ENCODE measurements at regions not wholly inside any gene's neighbourhood (a gene's known extent, or its start where the extent isn't known, plus 50 kb on each side); places are given as distances from the start of the nearest gene placed in this dataset.

DNA sequence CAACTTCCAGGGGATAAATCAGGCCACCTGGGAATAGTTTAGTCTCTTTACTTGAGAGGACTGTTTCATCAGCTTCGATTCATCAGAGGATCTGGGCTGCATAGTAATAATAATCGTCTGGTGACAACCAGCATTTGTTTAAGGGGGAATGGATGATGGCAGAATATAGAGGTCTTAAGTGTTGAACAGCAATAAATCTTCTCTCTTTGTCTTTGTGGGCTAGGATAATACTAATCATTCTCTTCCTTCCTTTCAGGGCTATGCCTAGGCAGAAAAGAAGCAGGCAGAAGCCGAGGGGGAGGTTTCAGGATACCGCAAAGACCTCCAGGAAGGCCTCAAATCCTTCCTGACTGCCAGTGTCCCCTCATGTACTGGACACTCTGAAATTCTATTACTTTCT, 150.4 kb upstream of the GAREM1 start:
- no peak for DNase-seq

DNA sequence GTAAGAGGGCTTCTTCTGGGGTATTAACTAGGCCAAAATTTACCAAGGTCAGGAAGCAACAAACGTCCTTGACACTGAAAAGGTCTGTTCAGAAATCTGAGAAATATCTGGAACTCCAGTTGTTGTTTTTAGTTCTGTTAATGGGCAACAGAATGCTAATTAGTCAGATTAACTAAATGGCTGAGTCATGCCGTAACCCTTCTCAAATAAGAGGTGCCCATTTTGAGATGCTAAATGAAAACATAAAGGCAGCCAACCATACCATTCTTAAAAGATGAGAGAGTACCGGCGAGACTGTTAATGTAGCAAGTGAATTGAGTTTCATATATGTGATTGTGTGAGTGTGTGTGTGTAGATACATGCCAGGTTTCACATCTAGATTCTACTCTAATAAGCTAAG, 147.9 kb upstream of the GAREM1 start:
- DNase-seq: no peak

DNA sequence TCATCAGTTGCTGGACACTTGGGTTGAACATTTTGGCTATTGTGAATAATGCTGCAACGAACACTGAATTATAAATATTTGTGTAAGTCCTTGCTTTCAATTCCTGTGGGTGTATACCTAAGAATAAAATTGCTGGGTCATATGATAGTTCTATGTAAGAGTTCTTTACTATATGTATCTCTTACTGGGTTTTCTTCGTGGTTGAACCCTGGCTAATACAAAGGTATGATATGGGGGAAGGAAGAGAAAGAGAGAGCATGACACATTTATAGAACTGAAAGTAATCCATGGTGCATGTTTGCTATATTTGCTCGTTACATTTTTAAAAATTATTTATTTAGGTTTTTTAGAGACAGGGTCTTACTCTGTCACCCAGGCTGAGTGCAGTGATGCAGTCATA, 143.1 kb upstream of the GAREM1 start:
- no peak for DNase-seq

DNA sequence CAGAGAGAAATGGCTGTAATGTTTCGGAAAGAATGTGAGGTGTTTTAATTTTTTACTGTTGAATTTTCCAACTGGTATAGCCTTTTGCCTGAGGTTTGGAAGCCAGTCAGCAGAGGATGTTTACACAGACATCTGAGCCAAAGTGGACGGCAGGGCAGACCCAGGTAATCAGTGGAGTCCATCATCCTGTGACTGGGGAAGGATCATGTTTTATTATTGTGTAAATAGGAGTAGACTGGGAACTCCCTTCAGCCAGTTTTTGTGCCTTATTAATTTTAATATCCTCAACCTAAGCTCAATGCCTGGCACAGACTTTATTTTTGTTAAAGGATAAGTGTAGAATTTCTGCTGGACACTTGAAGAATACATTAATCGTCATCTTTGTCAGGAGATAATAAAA, 142.0 kb upstream of the GAREM1 start:
- no peak for DNase-seq

DNA sequence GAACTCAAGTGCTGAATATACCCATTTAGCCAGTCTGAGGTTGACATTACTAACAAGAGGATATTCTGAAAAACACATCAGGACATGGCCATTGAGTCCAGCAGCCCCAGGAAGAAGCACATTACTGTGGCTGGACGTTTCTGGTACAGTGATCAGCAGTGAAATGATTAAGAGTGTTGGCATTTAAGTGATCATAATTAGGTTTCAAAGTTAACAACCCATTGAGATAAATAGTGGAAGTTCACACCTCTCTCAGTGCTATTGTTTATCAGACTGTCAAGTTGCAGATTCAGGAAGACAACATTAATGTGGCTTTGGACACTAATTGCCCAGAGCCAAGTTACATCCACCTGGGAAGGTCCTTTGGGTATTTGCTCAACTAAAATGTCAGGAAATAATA, 139.5 kb upstream of the GAREM1 start:
- DNase-seq: no peak

DNA sequence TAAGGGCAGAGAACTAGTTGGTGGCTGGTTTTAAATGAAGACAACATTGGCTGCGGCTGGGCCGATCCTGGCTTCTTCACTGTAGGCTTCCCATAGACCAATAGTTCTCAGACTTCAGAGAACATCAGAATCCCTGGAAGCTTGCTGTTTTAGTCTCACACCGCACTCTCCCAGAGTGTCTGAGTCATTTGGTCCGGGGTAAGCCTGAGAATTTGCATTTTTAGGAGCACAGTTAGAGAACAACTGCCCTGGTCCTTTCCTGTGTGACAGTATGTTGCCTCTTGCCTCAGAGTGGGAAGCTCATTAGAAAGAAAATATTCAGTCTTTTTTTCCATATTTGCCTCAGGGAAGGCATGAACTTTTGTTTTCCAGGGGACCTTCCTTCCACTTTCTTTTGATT, 137.1 kb upstream of the GAREM1 start:
- no peak for DNase-seq

DNA sequence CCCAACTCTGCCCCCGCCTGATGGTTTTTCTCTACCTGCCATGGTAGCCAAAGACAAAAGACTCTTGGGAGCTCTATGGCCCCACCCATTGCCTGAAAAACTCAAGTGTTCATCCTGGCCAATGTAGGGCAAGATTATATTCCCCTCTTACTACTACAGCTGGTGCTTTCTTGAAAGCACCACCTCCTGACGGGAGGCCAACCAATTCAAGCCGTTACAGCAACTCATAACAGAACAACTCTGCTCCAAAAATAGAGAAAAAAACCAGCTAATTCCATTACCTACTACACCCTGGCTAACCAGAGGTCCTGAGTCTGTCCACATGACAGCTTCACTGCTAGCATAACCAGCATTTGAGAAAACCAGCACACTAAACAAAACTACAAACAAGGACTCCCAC, 127.5 kb upstream of the GAREM1 start:
- no peak for DNase-seq

DNA sequence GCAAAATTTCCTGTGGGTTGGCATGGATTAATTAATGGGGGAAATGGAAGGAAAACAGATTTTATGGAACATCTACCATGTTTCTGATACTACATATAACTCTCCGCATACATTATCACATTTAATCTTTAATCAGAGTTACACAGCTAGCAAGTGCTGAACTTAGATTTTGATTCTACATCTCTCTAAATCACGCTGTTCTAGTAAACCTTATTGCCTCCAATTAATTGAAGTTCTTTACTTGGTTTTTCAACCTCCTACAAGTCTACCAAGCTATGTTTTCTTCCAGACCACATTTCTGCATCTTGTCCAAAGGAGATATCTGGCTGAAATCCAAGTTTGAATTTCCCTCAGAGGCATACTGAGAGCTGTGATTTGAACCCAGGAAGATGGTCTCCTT, 125.8 kb upstream of the GAREM1 start:
- no peak for DNase-seq

DNA sequence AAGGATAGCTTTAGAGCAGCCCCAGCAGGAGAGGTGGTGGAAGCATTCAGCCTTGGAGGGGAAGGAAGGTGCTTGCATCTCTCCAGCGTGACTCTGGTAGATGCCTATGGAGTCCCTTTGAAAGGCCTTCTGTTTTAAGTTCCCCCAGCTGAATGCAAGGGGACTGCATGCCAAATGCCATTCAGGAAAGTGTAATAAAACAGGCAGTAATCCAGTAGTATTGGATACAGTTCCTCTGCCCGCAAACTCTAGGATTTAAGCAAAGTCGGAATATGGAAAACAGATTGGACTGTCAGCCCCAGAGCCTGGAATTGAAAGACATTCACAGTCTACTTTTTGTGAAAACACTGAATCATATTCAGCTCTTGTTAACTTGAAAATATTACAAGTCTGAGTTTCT, 125.2 kb upstream of the GAREM1 start:
- DNase-seq: no peak

DNA sequence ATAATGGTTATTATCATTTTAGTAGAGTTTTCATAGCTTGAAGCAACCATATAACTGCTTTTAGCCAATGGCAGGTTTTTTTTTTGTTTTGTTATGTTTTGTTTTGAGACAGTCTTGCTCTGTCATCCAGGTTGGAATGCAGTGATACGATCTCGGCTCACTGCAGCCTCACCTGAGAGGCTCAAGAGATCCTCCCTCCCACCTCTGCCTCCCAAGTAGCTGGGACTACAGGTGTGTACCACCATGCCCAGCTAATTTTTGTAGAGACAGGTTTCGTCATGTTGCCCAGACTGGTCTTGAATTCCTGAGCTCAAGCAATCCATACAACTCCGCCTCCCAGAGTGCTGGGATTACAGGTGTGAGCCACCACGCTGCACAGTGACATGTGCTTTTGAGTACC, 117.5 kb upstream of the GAREM1 start:
- no peak for DNase-seq

DNA sequence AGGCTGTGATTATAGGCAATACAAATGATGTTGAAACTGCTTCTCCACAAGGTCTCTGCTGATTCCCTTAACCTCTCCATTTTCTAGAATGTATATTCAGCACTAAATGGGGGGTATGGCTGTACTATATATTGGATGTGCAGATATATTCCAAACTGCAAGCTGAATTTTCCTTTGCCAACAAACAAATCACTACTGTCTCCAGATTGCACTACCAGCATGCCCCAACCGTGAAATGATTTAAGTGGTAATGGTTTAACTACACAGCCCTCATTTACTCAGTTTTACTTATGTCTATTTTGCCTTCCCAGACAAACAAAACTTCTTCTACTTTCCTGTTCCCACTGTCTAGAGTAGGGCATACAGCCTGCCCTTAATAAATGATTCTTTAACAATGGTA, 112.7 kb upstream of the GAREM1 start:
- no peak for DNase-seq

DNA sequence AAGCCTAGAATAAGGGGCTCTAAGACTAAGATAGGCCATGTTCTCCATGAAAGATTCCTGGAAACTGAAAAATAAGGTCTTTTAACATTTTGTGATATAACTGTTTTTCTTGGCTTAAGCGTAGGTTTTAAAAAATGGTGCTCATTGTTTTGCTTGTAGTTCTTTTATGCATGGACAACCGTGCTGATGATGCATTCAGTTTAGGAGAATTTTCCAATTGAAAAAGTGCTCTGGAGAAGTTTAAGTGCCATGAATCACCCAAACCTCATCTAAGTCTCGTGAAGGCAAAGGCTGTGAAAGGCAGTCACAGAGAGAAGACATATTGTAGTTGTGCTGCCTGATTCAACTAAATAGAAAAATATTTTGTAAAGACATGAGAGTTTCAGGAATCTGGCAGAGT, 111.8 kb upstream of the GAREM1 start:
- no peak for DNase-seq

DNA sequence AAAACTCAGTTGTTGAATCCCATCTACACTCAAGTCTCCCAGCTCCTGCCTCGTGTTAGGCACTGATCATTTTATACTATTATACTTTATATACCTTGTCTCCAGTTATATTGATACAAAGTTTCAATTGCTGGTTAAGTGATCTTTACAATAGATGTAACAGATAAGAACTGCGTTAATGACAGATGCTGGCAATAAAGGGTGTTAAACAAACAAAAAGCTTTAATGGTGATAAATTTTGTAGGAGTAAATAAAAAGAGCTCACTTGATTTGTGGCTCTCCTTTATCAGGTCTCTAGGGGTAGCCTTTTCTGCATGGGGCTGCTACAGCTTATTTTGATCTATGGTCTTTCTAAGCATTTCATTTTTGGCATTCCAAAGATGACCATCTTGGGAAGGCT, 106.9 kb upstream of the GAREM1 start:
- DNase-seq: no peak

DNA sequence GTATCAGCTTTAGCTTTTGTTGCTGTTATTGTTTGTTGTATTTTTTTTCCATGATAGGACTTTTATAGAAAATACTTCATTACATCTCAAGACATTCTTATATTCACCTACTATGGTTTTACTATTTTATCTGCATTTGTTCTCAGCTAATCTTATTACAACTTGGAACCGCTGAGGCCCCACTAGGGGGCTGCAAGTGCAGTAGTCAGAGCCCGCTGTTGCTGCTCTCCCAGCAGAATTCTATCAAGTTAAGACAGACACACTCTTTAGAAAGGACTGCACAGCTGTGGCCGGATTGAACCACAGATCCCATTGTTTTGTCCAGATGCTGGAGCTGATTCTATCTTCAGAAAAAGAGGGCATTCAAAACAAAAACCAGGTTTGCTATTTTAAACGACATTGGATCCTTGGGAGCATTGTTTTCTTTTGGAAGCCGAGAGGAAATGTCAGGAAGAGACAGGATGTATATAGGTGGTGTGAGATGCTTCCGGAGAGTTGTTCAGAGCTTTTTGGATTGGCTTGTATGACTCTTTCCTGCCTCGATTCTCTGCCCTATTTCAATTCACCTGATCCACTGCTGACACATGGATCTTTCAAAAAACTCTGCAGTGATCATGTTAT, 105.7 kb upstream of the GAREM1 start:
- DNase-seq: no peak

DNA sequence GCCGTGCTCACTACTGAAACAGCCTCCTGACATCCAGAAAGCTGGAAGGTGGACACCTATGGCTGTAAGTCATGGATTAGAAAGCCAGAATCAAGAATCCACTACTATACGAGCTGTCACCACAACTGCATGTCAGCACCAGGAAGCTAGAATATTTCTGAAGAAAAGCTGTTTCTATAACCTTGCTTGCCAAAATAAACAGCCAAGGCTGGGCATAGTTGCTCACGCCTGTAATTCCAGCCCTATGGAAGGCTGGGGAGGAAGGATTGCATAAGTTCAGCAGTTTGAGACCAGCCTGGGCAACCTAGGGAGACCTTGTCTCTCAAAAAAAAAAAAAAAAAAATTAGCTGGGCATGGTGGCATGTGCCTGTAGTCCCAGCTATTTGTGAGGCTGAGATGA, 96.3 kb upstream of the GAREM1 start:
- DNase-seq: no peak

DNA sequence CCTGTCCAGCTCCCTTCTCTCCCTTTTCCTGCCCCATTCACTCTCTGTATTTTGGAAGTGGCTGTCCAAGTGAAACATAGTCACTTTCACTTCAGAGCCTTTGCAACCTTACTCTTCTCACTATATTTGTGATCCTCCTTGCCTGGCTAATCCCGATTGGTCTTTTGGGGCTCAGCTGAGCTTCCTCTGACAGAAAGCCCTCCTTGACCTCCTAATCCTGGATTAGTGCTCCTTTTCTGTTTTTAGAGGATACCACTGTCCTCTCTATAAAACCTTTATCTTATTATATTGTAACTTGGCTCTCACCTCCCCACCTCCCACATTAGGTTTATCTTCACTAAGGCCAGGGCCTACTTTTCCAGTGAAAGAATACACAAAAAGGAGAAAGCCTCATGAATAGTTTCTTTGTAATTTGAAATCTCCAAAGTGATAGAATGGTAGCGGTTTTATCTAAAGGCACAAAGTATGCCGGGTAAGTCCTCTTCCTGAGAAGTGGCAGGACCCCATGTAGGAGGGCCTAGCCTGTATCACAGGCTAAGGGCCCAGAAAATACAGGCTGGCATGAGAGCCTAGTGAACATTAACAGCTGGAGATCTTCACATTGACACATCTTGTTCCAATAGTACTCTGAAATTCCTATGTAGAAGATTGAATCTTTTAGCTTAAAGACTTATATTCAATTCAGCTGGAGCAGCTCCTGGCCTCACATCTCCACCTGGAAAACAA, 83.1 kb upstream of the GAREM1 start:
- DNase-seq: no peak

DNA sequence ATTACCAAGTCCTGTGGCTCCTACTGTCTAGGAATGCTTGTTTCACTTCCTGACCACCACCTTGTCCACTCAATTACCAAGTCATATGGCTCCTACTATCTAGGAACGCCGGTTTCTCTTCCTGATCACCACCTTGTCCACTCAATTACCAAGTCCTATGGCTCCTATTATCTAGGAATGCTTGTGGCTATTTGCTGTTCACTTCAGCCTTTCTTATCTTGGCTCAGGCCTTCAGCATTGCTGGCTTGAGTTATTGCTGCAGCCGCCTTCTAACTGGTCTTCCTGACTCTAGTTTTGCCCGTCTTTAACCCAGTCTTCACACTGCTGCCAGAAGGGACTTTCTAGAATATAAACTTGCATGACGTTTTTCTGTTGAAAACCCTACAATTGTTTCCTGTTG, 82.5 kb upstream of the GAREM1 start:
- DNase-seq: no peak

DNA sequence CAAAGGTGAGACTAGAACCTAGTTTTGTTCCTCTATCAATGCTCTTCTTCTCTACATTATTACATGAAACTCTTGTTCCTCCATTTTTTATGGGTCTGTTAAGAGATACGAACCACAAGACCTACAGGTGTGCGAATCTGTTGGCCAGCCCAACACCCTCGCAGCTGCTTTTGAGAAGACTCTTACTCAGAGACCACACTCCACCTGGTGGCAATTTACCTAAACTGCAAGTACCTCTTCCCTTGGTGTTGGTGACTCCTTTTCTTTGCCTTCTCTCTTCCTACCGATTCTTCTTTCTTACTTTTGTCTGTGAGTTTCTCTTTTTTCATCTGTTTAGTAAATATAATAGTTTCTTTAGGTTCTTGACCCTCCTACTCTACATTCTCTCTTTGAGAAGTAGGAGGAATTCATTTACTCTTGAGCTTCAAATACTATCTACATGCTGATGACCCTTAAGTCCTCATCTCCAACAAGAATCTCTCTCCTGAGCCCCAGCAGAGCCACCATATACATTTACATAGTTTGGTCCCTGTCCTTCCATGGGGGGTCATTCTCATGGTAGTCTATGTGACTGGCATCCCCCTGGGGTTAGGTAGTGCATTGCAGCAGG, 81.8 kb upstream of the GAREM1 start:
- DNase-seq: peak; percentile 41 to 59

DNA sequence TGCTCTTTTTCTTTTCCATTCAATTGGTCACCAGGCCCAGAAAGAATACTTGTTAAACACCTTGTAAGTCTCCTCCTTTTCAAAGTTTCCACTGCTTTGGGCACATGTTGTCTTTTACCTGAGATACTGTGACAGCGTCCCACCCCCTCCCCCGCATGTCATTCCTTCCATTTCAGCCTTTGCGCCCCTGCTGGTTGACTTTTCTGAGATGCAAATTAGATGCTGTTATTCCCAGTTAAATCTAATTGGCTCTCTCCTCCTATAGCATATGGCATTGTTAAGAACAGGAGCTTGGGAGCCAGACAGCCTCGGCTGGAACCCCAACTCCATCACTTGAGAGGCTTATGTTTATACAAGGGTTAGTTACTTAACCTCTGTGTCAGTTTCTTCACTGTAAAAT, 80.3 kb upstream of the GAREM1 start:
- DNase-seq: no peak

DNA sequence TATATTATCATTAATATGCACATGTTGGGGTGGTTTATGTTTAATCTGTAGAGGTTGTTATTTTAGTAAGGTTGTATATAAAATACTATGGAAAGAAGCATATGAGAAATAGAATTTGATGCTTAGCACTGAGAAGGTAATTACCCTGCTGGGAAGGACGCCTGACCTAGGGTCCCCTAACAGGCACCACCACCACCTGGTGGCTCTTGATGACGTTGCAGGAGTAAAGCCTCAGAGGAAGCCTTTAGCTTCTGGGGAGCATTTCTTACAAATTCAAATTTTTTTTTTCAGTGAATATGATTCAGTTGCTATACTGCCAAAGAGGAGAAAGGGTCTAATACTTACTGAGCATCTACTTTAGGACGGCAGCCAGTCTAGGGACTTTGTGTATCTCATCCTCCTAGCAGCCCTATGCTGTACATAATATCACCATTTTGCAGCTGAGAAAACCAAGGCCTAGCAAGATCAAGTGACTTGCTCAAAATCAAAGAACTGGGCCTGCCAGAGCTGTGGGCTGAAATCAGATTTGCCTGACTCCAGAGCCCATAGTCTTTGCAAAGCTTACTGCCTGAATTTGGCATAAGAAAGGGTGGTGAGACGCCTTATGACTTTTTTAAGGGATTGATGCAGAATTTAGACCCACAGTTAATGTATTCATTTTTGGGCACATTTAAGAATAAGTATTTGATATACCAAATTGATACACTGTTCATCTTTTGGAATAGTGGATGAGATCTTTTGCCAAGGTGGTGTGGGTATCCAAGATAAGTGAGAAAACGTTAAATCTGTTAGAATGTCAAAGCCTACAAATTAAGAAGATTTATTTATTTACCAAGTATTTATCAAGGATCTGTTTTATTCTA, 78.8 kb upstream of the GAREM1 start:
- peak; percentile 17 to 33 for DNase-seq

DNA sequence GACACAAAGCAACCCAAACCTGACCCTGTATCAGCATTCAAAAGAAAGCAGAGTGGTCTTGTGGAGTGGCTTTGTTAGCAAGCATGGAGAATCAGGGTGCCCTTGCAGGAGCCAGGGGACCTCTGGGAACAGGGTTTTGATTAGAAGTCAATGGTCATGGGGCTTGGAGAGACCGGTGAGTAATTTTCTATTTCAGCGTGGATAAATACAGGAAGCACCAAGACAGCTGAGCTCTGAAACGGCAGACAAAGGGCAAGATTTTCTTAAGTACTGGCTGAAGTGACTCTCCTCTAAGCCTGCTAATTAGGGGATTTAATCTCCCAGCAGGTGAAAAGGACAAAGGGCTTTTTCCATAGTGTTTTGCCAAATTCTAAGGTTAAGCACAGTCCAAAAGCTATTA, 78.0 kb upstream of the GAREM1 start:
- no peak for DNase-seq

DNA sequence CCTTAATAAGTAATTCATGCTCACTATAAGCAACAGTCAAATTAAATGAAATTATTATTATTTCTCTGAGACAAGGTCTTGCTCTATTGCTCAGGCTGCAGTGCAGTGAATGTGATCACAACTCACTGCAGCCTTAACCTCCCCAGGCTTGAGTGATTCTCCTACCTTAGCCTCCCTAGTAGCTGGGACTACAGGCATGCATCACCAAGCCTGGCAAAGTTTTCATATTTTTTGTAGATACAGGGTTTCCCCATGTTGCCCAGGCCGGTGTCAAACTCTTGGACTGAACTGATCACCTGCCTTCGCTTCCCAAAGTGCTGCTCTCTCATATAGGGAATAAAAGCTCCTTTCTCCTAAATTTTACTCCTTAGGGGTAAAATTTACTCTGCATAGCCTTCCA, 74.9 kb upstream of the GAREM1 start:
- no peak for DNase-seq

DNA sequence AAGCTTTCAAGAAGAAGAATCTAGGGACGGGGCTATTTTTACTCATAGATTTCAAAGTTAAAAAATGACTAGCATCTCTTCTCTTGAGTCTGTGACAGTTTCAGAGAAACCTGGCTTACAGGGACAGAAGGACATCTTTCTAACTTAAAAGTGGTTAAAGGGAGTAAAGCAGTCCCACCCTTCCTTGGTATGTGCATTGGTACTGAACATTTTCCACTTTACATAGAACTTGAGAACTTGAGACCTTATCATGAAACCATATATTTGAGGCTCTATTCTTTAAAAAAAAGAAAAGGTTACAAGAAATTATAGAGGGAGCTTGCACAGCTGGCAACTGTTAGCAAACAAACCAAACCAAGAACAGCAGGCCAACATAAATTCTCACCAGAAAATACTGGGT, 73.4 kb upstream of the GAREM1 start:
- no peak for DNase-seq

All from CD4-positive, alpha-beta T cell treated with Interleukin-1 beta for 1 hour (primary cell).